IgD-negative memory B cell (primary cell): ENCODE measurements at regions not wholly inside any gene's neighbourhood (a gene's known extent, or its start where the extent isn't known, plus 50 kb on each side); places are given as distances from the start of the nearest gene placed in this dataset.

Experiments
- H3K27ac Mint-ChIP-seq, 3 donors: one replicate each; pipeline ENCODE4 v1.8.0; 2020 to 2022; ENCODE audit warnings: mild to moderate bottlenecking in 3 of 3, mixed read lengths in 3 of 3, moderate library complexity in 1 of 3
- H3K27me3 Mint-ChIP-seq: one replicate; pipeline ENCODE4 v1.8.0; 2021; ENCODE audit warnings: mixed read lengths
- H3K36me3 Mint-ChIP-seq: one replicate; pipeline ENCODE4 v1.8.0; 2020; ENCODE audit warnings: mild to moderate bottlenecking, mixed read lengths
- H3K4me1 Mint-ChIP-seq, 3 donors: one replicate each; pipeline ENCODE4 v1.8.0; 2020 to 2022; ENCODE audit warnings: mixed read lengths in 3 of 3, mild to moderate bottlenecking in 1 of 3
- H3K4me3 Mint-ChIP-seq, 4 donors: one replicate each; pipeline ENCODE4 v1.8.0; 2020 to 2022; ENCODE audit warnings: mild to moderate bottlenecking in 4 of 4, mixed read lengths in 4 of 4, moderate library complexity in 3 of 4
- H3K9me3 Mint-ChIP-seq, 3 donors: one replicate each; pipeline ENCODE4 v1.8.0; 2020 to 2021; ENCODE audit warnings: mixed read lengths in 3 of 3, mild to moderate bottlenecking in 1 of 3

DNA sequence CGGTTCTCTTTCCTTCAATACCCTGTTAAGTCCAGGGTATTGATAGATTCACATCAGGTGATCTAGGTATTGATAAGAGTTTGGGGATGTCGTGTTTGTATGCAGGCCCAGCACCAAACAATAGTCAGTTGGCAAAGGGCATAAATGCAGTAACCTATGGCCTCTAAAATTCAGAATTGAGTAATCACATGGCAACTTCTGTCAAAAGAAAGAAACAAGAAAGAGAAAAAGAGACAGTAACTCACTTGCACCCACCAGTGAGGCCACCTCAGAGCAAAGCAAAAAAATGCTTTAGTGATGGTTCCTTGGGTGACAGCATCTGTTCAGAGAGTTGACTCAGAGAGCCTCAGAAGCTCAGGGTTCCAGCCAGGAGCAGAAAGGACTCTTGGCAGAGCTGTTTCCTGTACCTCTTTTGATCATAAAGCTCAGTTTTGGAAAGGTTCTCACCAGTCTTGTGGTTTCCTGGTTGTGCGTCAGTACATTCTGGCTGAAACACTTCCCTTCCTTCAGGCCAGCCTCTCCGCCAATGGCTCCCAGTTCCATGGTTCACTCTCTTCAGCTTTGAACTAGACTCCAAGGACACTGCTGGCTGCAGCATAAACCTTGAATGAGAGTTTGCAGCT lies 70.1 kb upstream of the GORAB start:
- Mint-ChIP-seq H3K27me3 (peaks cover 2% of the 10 kb centered on the region), H3K9me3 (peaks cover 3 to 8% (median 7%) of the 10 kb centered on the region in 3 donors), H3K4me1 (no peaks in the 10 kb centered on the region), H3K27ac (no peak overlapping the region), H3K36me3 (peaks cover 2% of the 10 kb centered on the region), H3K4me3 (no peak overlapping the region)

- no peaks in the 10 kb centered on the region for H3K4me1 Mint-ChIP-seq
- H3K9me3 Mint-ChIP-seq = peaks cover 0 to 3% (median 2%) of the 10 kb centered on the region in 3 donors
- no peak overlapping the region for H3K27ac Mint-ChIP-seq
- no peak overlapping the region for H3K4me3 Mint-ChIP-seq
- H3K36me3 Mint-ChIP-seq = no peaks in the 10 kb centered on the region
- H3K27me3 Mint-ChIP-seq = no peaks in the 10 kb centered on the region
Observed at GRCh38 chr1:170470121-170470520, 61.8 kb upstream of the GORAB start.

DNA sequence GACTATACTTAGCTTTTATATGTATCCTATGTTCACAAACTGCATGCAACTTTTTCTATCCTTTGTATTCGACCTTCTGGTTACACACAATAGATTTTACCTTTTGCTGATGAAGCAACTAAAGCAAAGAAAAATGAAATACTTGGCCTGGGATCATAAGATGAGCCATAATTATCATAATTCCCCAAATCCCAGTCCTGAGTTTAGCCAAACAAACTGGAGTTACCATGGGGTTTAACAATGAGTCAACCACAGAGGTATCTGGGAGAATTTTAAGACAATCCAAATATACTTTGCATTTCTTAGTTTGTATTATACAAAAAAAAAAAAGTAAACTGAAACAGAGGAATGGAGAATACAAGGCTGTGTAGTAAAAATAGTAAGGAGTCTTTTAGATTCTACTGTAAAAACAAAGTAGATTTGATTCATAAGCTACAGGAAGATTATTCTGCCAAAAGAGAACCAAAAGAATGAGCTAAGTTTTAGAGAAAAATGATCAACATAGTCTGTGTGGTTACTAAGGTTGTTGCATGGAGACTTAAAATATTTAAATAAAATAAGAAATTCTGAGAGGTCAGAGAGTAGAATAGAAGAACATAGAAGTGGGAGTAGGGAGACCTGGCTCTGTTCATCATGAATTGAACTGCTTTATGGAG lies 60.4 kb upstream of the GORAB start:
- Mint-ChIP-seq H3K4me3 (no peak overlapping the region), H3K4me1 (no peaks in the 10 kb centered on the region), H3K9me3 (peaks cover 0 to 2% (median 1%) of the 10 kb centered on the region in 3 donors), H3K27ac (no peak overlapping the region), H3K36me3 (no peaks in the 10 kb centered on the region), H3K27me3 (no peaks in the 10 kb centered on the region)

DNA sequence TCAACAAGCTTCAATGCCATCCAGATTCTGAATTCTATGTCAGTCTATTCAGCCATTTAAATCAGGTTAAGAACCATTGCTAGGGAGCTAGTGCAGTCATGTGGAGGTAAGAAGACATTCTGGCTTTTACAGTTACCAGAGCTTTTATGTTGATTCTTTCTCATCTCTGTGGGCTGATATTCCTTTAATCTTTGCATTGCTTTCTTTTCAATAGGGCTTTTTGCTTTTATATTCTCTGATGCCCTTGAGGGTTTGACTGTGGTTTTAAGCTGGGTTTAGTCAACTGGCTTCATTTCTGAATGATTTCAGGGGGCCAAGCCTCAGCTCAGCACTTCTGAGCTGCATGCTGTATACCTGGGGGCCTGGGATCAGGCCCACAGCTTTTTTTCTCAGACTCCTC lies 51.0 kb upstream of the GORAB start:
- H3K27me3 Mint-ChIP-seq = peaks cover 8% of the 10 kb centered on the region
- no peak overlapping the region for H3K27ac Mint-ChIP-seq

More for the DNA sequence above, 51.0 kb upstream of the GORAB start:
- Mint-ChIP-seq H3K9me3 (no peaks in the 10 kb centered on the region), H3K36me3 (no peaks in the 10 kb centered on the region), H3K4me1 (no peaks in the 10 kb centered on the region), H3K4me3 (no peak overlapping the region)
